Neural progenitor cell (in vitro differentiated cells): ENCODE measurements at regions not wholly inside any gene's neighbourhood (a gene's known extent, or its start where the extent isn't known, plus 50 kb on each side); places are given as distances from the start of the nearest gene placed in this dataset.

ENCODE experiments used
- CTCF ChIP-seq: fragments of 200-600 bp; sonication (generic); IDR thresholded peaks from 2 replicates; pipeline ENCODE4 v1.5.1; 2017; ENCODE audit warnings: antibody characterized with exemption, mild to moderate bottlenecking
- EZH2 ChIP-seq: fragments of 200-600 bp; sonication (generic); IDR thresholded peaks from 2 replicates; pipeline ENCODE4 v1.6.1; 2017; ENCODE audit warnings: antibody characterized with exemption, mild to moderate bottlenecking, moderate library complexity
- EZH2phosphoT487 ChIP-seq: fragments of 200-600 bp; sonication (generic); IDR thresholded peaks from 2 replicates; pipeline ENCODE4 v1.6.1; 2017; ENCODE audit warnings: antibody characterized with exemption

GRCh38 chr12:107458163-107458562 lies 227.4 kb upstream of the PWP1 start:
- TF ChIP-seq CTCF (no peak), EZH2 (no peak), EZH2phosphoT487 (no peak)
